GM11168 (cell line): ENCODE measurements at regions not wholly inside any gene's neighbourhood (a gene's known extent, or its start where the extent isn't known, plus 50 kb on each side); places are given as distances from the start of the nearest gene placed in this dataset.

ENCODE experiments used
- in situ Hi-C: fragments of 300-500 bp; cut with MboI; formaldehyde crosslinking; loops from one replicate; pipeline ENCODE4 v1.12.0; 2022; ENCODE audit warnings: low sequenced_read_pairs; ENCODE audit not compliant: unreplicated experiment

DNA sequence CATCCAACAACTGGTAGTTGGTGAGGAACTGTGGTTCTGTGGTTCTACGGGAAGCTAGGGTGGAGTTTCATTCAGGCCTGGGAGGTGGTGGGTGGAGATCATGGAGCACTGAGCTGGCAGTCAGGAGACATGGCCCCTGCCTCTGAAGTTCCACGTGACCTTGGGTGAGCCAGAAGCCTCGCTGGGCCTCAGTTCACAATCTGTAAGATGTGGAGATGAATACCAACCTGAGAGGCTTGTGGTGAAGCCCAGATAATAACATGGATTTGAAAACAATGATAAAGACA is 177.9 kb downstream of the MACROH2A1 start:
- in situ Hi-C loops = no loop called here

DNA sequence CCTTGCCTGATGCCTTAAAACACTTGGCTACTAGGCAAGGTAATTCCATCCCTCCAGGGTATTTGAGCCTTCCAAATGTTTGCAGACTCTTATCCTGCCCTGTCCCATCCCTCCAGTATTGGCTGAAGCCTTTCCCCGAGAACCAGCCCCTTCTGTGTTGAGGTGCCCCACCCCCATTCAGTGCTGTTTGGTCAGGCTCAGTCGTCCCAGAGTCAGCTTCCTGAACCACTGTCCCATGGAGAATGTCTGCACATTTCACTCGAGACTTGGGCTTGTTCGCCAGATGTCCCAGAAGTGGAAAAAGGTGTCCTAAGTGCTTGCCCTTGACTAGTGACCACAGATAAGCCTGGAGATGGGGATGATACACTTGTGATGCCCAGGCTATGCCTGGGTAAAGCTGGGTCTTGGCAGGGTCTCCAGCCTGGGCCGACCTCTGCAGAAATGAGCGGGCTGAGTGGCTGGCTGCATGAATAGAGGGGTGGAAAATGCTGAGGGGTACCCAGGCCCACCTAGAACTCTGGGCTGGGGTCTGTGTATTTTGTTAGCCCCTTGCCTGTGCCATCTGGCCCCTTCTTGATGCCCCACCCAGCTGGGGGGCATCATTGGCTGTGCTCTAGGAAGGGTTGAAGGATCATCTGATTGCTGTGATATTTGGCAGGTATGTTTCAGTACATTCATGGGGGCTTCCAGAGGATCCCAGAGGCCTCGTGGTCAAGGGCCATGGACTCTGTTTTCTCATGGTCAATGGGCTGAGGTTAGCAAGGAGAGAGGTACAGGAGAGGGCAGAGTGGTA is 178.4 kb downstream of the MACROH2A1 start:
- in situ Hi-C loops = no loop called here

DNA sequence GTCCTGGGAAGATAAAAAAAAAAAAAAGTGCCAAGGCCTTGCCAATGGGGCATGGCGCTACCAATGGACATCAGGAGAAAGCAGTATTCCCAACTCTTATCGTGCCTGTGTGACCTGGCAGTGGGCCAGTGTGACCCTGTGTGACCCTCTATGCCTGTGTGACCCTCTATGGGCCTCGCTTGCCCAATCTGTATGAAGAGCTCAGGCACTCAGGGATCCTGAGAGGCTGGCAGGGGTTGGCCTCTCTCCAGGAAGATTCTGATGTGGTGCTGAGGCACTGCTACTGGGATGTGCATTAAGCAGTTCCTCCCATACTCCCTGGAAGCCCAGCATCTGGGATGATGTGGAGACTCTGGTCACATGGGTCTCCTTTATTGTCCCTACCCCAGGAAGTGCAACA is 179.2 kb downstream of the MACROH2A1 start:
- in situ Hi-C loops = no loop called here

DNA sequence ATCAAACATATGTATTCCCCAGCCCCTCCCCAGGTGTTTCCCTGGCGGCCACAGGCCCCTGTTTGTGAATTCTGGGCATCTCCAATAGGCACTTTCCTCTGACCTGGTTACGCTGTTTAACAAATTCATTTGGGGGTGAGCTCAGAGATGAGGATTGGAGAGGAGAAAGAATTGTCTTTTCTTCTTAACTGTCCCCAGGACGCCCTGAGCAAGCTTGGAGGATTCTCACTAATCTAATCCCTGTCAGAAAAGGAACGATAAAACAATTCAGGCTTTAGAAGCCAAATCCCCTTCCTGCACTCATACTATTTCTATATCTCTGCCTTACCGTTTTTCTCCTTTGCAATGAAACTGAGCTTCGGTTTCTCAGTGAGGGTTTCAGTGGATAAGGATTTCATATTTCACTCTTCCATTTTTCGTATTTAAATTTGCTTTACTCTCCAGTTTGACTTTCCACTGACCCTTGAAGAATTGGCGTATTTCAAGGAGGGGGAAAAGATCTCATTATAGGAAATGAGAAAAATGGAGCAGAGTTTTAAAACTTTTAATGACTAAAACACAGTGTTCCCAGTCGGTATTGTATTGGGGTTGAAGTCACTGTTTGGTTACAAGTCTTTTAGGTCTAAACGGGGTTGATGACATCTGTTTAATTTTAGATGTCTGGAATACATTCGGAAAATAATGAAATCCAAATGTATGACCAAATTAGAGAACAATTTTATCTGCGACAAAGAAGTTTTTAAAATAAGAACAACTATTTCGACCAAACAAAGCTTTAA is 180.1 kb downstream of the MACROH2A1 start:
- in situ Hi-C loops = no loop called here

DNA sequence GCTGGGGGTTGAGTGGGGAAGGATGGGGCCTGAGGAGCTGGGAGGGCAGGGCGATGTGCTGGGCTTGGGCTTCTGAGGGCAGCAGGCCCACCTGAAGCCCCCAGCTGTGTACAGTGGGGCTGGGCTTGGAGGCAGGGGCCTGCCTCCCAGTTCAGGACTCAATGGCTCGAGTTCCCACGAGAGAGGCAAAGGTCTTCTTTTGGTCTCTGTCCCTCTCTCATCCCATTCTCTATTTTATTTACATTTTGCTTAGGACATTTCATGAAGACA is 180.6 kb downstream of the MACROH2A1 start:
- in situ Hi-C loops = no loop called here

DNA sequence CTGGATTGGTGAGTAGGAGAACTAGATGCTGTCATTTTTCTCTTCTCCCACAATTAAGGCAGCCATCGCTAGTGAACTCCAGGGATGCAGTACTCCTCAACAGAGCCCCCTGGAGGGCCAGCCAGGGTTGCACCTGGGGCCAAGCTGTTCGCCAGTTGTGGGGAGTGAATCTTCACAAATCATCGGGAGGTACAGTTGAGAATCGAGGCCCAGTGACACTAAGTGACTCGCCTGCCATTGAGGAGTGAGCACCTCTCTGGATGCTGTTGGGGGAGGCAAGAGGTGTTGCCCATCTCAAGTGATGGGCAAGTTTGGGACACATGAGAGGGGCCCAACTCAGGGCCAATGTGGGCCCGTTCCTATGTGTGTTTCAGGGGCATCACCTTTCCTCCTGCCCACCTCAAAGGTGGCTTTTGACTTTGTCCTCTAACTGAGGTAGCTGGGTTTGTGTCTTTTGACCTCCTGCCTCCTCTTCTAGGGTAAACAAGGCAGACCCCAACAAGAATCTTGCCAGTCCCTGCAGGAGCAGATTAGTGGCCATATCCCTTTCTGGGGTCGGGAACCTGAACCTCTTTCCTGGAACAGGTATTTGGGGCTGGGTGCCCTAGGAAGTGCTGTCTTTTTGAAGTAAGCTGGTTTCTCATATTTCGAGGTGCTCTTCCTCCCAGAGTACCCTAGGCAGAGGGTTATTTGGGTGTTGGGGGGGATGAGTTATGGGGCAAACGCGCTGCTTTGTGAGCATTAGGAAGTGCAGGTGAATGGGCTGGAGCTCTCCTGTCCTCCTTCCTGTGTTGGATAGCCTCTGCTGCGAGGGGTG is 181.2 kb downstream of the MACROH2A1 start:
- in situ Hi-C loops = no loop called here

DNA sequence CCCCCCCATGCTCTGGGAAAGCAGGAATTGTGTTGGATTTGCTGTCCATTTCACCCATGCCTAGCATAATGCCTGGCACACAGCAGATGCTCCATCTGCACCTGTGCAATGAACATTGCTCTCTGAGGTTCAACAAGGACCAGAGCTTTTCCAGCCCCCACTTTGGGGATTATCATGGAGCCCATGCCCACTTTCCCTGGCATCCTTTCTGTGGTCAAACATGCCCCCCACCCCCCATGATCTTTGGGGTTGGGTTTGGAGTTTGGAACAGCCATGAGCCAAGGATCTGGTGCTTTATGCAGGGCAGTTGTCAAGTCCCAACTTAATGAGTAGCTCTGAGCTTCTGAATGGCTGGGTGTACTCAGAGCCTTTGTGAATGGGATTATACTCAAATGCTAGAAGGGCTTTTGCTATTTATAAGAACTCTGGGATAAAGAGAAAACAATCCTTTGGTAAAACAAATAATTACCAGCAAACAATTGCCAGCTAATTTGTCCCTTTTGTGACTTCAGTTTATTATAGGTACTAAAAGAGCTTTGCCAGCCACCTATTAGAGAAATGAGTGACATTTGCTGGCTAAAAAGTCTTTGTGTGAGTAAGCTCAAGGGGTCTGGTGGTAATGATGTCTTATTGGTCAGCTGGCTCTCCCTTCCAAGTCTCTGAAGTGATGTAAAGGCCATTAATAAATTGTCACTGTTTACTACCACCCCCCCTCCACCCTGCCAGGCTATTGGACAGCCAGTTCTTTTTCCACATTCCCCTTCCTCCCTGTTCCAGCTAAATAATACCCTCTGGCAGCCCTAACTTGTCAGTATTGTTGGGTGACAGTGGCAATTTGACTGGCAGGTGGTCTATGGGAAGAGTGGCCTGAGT is 182.3 kb downstream of the MACROH2A1 start:
- in situ Hi-C loops = no loop called here

DNA sequence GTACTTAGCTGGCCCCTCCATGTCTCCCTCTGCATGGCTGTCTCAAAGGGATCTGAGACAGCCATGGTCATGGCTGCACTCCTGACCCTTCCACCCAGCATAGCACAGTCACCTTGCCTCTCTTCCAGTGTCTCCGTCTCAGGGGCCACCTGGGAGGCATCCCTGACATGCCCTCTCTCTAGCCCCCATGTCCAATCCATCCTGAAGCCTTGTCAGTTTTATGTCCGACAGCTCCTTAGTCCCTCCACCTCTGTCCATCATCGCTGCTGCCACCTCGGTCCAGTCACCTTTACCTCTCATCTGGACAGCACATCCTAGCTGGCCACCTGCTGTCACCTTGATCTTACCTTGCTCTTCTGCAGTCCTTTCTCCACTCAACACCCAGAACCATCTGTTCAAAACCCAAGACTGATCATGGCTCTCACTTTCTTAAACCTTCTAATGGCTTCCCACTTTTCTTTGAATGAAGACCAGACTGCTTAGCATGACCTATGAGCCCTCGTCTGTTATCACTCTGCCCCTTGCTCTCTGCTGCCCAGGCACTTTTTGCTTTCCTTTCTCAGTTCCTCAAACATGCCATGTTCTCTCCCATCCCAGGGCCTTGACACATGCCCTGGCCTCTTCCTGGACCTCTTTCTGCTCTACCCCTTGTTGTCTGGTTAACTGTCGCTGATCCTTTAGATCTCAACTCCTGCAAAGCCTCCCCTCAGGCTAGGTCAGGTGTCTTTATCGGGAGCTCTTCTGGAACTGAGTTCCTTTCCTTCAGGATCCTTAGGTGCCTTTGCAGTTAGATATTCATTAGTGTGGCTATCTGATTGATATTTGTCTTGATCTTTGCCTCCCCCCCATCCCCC is 181.8 kb upstream of the PITX1 start:
- in situ Hi-C loops = no loop called here

DNA sequence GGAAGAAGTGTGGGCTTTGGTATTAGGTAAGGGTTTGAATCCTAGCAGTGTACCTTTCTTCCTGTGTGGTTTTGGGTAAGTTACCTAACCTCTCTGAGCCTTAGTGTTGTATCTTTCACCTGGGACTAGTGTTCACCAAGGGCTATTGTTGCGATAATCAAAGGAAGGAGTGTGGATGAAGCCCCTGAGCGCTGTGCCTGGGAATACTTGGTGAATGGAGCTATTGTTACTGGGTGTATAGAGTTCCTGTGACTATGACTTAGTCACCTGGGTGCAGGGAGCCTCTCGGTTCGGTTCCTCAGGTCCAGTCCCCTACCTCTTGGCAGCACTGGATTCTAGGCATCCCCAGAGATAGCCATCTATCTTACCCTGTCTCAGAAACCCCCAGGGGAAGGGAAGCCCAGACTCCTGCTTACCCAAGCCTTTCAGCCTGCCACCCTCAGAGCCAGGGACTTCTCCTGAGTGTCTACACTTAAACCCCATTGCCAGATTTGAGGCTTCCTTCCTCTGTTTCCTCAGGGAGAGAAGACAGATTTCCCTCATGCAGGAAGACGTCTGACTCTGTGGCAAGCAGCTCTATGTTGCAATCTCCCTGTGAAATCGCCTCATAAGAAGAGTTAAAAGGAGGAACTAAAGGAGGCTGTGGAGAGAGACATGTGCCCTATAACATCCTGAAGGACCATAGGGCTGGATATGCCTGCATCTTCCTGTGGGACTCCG is 181.0 kb upstream of the PITX1 start:
- in situ Hi-C loops = no loop called here

DNA sequence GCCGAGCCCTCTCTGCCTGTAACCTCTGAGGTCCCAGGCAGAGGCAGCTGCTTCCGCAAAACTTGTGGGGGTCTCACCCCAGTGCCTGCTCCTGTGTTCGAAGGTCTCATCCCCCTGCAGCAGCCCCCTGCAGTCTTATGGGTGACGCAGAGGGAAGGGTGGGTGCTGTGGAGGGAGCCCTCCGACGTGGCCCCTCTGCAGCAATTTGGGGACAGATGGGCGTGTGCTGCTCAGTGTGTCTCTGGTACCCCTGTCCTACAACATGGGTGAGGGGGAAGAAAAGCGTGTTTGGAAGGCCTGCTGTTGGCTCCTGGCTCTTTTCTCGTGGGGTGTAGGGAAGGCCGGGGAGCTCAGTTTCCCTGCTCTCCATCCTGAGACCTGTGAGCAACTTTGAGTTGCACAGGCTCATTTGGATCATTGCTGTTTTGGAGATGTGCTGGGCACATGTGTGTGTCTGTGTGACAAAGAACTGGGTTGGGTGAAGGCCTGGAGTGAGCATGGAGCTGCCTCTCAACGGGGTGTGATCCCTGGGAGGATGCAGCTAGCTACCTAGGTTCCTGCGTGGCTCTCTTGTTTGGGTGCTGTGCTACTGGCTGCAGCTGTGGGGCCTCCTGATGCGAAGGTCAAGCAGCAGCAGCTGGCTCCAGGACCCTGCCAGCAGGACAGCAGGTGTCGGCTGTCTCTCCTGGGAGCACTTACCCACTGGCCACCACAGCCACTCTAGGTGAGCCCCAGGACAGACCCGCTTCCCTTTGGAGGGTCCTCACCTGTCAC is 179.6 kb upstream of the PITX1 start:
- in situ Hi-C loops = no loop called here

DNA sequence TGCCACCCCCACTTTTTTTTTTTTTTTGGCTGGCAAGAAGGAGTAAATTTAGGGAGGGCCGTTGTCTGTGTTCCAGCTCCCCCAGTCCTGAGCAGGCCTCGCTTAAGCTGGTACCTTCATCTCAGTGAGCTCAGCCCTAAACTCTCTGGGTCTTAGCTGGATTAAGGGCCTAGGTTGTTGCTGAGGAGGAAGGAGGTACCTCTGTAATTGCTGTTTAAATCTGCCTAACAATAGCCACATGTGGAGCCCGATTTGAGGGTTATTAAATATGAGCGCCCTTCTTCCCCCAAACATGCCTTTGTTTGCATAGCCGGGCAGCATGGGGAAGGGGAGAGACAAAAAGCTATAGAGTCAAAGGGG is 179.0 kb upstream of the PITX1 start:
- in situ Hi-C loops = no loop called here

DNA sequence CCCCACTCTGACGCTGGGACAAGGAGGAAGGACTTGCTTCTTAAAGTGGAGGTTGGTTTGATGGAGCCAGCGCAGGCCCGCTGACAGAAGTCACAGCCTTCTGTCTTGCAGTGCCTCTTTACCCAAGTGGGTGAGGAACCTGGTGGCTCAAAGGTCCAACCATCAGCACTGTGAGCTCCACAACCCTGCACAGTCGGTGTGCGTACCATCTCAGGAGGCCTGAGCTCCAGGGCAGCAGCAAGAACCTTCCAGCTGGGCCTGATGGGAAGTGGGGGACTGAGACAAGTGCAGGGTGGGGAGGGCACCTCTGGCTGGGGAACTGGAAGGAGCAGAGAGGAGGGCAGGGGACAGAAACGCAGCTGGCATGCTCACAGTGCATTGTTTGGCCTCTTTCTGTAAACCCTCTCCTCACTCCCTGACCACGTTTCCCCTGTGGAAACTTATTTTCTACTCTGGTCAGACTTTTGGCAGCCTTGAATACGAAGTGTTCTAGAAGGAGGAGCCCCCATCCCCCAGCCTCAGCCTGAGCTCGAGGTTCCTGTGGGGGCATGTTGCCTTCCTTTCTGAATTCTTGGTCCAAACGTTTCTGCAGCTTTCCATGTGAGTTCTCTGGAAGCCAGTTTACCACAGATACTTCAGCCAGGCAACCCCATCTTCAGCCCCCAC is 178.5 kb upstream of the PITX1 start:
- in situ Hi-C loops = no loop called here

DNA sequence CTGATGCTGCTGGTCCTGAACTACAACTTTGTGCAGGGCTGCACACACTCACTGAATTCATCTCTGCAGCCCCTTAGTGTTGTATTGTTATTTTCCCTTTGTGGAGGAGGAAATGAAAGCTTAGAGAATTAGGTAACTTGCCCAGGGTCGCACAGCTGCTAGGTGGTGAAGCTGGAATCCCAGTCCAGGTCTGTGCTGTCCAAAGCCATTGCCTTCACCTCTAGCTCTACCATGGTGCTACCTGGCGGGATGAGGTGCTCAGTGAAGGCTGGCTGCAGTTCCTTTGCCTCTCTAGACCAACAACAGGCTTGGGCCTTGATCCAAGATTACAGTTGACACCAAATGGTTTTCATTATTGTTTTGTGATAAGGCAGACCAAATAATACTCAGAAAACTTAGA is 177.8 kb upstream of the PITX1 start:
- in situ Hi-C loops = no loop called here

DNA sequence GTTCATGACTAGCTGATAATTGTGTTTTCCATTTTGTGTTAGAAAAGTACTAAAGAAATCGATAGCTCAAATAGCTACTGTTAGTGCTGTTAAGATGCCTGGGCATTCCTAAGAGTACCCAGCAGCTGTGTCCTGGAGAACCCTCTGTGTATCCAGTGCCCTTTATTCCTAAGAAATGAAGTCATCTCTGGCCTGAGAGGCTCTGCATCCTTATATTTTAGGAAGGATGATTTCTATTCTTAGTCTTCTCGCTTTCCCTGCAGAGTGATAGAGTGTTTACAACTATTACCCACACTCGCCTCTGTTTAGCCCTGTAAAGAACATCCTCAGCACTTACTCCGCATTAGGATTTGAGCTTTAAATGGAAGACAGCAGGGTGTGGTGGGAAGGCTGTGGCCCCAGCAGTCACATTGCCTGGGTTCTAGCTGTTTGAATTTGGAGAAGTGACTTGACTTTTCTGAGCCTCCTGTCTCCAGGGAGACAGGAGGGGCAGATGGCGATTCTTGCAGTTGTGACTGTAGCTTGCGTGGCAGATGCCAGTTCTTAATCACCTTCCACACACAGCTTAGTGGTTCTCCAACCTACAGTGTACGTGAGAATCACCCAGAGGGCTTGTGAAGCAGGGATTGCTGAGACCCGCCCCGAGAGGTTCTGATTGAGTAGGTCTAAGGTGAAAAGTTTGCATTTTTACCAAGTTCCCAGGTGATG is 177.2 kb upstream of the PITX1 start:
- in situ Hi-C loops = no loop called here

DNA sequence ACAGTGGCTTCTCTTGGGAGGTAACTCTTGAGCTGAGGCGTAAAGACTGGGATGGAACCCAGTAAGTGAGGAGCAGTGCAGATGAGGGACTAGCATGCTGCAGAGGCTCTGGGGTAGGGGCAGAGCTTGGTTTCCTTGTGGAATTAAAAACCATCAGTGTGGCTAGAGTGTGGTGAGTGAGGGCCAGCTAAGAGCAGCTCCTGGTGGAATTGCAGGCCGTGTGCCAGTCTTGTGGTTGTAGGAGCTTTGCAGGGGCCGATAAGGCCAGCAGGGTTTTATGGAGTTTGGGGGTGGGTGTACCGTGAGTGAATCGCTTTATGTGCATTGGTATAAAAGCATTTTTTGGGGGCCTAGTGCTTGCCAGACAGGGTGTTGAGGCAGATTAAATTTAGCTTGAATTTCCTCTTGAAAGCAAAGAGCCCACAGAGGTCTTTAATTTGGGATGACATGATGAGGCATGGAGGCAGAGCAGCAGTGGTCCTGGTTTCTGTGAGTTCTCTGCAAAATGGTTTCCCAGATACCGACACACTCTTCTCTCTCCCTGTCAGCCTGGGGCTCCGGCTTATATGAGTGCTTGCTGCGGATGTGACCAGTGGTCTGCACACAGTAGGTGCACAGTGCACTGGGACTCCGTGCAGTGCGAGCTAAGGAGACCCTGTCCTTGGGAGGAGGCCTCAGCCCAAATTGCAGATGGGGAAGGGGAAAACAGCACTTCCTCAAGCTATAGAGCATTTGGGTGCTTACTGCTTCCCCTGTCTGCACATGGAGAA is 176.4 kb upstream of the PITX1 start:
- in situ Hi-C loops = no loop called here

DNA sequence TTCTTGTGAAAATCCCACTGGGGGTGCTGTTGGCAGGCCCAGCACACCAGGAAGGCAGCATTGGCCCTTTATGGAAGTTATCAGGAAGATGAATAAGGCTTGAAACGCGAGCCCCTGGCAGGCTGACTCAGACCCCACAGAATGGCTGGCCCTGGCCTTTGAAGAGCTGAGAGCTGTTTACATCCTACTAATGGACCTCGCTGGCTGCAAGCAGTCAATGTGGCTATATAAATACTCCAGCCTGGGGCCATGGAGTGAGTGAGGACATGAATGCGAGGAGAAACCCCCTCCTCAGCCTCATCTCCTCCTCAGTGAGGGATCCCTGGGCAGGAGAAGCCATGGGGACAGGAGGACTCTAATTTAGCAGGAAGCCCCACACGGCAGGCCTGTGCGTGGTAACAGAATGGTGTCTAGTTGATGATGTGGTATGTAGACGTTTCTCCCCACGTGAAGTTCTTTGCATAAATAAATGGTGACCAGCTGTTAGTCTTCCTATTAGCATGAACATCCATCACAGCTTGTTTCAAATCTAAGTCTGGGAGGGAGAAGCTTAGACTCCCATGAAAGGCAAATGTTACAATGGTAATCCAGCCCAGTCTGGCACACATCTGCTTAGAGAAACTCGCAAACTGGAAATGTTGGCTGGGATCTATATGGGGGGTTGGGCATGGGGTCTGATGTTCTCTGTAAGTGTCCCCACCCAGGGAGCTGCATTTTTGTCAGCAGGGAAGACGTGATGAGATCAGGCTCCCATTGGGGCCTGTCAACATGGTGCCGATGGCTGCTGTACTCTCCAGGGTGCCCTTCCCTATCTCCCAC is 175.1 kb upstream of the PITX1 start:
- in situ Hi-C loops = no loop called here
